NCI-H460 (cell line): ENCODE measurements at regions not wholly inside any gene's neighbourhood (a gene's known extent, or its start where the extent isn't known, plus 50 kb on each side); places are given as distances from the start of the nearest gene placed in this dataset.

Experiments
- DNase-seq: peaks from one replicate; pipeline ENCODE4 v3.0.0-alpha.2; 2016; ENCODE audit warnings: low read depth; ENCODE audit errors: extremely low read depth

GRCh38 chr1:73662526-73662925, 535.5 kb downstream of the LRRIQ3 start:
- DNase-seq: no peak

DNA sequence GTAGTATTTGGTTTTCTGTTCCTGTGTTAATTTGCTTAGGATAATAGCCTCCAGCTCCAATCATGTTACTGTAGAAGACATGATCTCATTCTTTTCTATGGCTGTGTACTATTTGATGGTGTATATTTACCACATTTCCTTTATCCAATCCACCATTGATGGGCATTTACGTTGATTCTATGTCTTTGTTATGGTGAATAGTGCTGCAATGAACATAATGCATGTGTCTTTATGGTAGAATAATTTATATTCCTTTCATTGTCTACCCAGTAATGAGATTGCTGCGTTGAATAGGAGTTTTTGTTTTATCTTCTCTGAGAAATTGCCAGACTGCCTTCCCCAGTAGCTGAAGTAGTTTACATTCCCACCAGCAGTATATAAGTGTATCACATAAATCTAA, 538.8 kb downstream of the LRRIQ3 start:
- no peak for DNase-seq

GRCh38 chr1:73654714-73655113, 543.3 kb downstream of the LRRIQ3 start:
- no peak for DNase-seq

DNA sequence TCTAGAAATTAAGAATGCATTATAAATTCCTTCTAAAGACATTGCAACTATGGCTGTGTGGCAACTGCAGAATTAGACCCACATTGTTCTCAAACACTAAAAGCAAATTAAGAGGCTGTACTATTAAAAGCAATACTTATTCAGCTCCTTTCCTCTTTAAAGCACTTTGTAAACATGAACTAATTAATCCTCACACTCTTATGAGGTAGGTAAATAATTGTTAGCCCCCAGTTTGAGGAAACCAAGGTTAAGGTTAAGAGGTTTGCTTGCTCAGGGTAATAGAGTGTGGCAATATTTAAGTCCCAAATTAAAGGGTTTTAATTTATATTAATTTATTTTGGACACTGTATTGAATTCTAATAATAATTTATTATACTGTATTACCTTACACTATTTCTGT, 553.8 kb downstream of the LRRIQ3 start:
- no peak for DNase-seq

- no peak for DNase-seq
Observed at GRCh38 chr1:73639494-73639893, 558.5 kb downstream of the LRRIQ3 start.

DNA sequence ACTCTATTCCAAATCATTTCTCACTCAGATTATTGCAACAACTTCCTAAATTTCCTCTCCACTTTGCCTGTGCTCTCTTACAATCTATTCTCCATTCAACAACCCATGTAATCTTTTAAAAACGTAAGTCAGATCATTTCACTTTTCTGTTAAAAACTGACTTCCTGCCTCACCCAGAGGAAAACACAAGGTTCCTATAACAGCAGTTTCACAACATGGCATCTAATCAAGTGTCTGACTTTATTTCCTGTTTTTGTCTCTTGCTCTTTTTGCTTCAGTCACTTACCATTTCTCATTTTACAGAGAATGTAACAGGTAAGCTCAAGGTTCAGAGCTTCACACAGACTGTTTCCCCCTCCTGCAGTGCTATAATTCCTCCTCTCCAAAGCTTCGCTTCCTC, 560.7 kb downstream of the LRRIQ3 start:
- no peak for DNase-seq

- no peak for DNase-seq
Observed at GRCh38 chr1:73635021-73635420, 563.0 kb downstream of the LRRIQ3 start.

DNA sequence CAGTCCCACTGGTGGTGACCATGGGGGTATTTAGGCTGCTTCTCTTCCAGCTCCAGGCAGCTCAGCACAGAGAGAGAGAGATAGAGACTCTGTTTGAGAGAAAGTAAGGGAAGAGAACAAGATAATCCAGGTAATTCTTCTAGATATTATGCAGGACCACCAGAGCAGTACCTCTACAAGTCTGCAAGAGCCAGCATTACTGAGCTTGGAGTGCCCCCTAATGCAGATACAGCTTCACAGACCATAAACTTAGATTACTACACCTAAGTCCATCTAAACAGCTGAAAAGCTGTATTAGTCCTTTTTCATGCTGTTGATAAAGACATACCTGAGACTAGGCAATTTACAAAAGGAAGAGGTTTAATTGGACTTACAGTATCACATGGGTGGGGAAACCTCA, 570.3 kb downstream of the LRRIQ3 start:
- no peak for DNase-seq

DNA sequence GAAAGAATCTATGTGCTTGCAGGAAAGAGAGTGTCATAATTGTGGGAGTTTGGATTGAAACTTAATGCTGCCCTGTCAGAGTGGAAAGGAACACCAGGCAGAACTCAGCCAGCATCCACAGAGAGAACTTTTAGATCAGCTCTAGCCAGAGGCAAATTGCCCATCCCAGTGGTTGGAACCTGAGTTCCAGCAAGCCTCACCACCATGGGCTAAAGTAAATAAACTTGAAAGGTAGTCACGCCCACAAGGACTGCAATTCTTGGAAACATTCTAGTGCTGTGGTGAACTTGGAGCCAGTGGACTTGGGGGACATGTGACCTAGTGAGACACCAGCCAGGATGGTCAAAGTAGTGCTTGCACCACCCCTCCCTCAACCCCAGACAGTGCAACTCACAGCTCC, 571.6 kb downstream of the LRRIQ3 start:
- DNase-seq: no peak

DNA sequence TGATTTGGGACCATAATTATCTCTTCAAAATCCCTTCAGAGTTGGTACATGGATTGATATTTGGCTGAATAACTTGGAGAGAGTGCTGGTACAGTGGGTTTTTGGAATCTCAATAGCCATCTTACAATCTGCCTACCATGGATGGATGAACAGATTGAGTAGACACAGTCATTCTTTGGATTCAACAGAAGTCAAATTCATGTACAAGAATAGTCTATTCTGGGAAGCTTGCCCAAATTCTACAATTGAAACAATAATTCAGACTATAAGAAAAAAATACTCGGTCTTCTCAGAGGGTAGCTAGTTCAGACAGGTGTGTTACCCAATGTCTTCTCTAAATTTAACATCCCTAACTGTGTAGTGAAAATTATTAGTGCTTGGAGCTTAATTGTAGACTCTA, 574.0 kb downstream of the LRRIQ3 start:
- no peak for DNase-seq

DNA sequence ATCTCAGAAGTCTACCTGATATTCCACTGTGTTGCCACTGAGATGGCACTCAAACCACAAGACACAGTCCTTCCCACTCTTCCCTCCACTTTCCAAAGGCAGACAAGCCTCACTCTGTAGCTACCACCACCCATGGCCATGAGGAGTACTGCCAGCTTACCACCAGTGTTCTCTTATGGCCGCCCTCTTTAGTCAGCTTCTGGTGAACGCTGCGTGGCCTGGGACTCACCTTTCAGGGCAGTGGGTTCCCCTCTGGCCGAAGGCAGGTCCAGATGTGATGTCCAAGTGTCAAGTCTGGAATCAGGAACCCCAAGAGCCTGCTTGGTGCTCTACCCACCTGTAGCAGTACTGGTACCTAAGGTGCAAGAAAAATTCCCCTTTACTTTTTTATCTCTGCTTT, 580.8 kb downstream of the LRRIQ3 start:
- DNase-seq: no peak

GRCh38 chr1:73611681-73612080, 586.3 kb downstream of the LRRIQ3 start:
- DNase-seq: no peak

- no peak for DNase-seq
Observed at GRCh38 chr1:73604739-73605138, 593.2 kb downstream of the LRRIQ3 start.

DNA sequence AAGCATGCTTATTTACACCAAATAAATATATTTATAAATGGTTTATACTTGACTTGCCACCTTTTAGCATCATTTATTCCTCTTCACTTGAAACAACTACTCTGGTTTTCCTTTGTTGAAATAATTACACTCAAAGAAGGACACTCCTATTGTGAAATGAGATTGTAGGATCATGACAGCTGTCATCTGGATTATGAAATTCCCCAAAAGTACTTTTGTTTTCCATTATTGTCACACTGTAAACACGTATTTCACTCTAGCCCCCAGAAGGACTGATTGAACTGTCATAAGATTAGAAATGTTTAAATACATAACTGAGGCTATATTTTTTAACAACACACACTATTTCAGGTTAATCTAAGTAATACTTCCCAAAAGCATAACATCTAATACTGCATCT, 593.8 kb downstream of the LRRIQ3 start:
- no peak for DNase-seq

- no peak for DNase-seq
Observed at GRCh38 chr1:73593804-73594203, 604.2 kb downstream of the LRRIQ3 start.

GRCh38 chr1:73593364-73593763, 604.6 kb downstream of the LRRIQ3 start:
- DNase-seq: peak; percentile 26

- DNase-seq: no peak
Observed at GRCh38 chr1:73587080-73587479, 610.9 kb downstream of the LRRIQ3 start.

DNA sequence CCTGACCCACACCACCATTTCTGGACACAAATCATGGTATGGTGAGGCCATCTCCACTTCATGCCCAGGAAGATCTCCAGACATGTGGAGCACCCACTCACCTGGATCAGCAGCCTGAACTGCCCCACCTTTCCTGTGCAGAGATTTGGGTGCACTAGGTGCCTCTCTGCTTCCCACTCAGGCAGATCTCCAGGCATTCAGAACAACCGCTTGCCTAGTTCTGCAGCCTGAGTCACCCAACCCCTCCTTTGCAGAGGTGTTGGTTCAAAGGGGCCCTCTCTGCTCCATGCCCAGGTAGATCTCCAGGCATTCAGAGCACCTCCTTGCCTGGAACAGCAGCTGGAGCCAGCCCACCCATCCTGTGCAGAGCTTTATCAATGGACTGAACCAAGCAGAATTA, 620.8 kb downstream of the LRRIQ3 start:
- no peak for DNase-seq

DNA sequence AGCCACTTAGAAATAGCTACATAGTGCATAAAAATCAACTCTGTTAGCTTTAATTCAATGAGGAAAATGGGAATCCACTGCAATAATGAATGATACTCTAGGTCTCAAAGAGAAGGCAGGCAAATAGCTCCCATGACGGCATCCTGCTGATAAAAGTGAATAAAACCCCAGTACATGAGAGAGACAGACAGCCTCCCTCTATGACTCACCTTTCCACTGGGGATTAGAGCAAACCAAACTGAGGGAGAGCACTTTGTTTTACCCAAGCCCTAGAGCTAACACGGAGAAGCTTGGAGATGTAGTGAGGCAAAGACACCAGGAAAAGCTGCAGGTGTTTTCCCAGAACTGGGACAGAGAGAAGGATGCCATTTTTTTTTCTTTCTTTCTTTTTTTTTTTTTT, 621.9 kb downstream of the LRRIQ3 start:
- no peak for DNase-seq

- no peak for DNase-seq
Observed at GRCh38 chr1:73564294-73564693, 633.7 kb downstream of the LRRIQ3 start.

DNA sequence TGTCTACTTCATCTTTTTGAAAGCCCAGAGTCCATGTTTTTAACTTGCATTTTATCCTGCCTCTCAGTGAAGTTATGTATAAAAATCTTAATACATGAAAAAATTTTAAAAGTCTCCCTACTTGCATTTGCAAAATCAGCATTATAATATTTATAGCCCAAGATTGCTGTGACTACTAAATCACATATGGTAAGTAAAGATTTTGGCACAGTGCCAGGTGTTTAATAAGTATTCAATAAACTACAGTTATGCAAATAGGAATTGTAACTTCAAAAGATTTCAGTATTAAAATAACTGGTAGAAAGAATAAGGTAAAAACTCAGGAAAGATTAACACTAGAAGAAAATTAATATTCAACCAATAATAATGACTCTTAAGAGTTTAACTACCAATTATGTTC, 641.7 kb downstream of the LRRIQ3 start:
- DNase-seq: no peak

- no peak for DNase-seq
Observed at GRCh38 chr1:73537400-73537799, 660.6 kb downstream of the LRRIQ3 start.

GRCh38 chr1:73517603-73518191, 680.3 kb downstream of the LRRIQ3 start:
- DNase-seq: no peak
